ENCODE measurements at regions not wholly inside any gene's neighbourhood (a gene's known extent, or its start where the extent isn't known, plus 50 kb on each side); places are given as distances from the start of the nearest gene placed in this dataset.

- H3K27ac ChIP-seq: no peak overlapping the region
- no peak for TF ChIP-seq ZFX (IDR thresholded peaks at IDR 0.05)
- TF ChIP-seq, protein P1, sequence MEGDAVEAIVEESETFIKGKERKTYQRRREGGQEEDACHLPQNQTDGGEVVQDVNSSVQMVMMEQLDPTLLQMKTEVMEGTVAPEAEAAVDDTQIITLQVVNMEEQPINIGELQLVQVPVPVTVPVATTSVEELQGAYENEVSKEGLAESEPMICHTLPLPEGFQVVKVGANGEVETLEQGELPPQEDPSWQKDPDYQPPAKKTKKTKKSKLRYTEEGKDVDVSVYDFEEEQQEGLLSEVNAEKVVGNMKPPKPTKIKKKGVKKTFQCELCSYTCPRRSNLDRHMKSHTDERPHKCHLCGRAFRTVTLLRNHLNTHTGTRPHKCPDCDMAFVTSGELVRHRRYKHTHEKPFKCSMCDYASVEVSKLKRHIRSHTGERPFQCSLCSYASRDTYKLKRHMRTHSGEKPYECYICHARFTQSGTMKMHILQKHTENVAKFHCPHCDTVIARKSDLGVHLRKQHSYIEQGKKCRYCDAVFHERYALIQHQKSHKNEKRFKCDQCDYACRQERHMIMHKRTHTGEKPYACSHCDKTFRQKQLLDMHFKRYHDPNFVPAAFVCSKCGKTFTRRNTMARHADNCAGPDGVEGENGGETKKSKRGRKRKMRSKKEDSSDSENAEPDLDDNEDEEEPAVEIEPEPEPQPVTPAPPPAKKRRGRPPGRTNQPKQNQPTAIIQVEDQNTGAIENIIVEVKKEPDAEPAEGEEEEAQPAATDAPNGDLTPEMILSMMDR (conservative IDR thresholded peaks at IDR 0.05): no peak
These were observed 211.6 kb upstream of the TAPT1 start for GRCh38 chr4:16437836-16438235.

GRCh38 chr4:16431866-16432265 lies 205.6 kb upstream of the TAPT1 start:
- no peak for TF ChIP-seq ZFX (IDR thresholded peaks at IDR 0.05)
- TF ChIP-seq, protein P1 (conservative IDR thresholded peaks at IDR 0.05): no peak
- H3K27ac ChIP-seq: no peak overlapping the region

- no peak for TF ChIP-seq ZFX (IDR thresholded peaks at IDR 0.05)
- TF ChIP-seq, protein P1 (conservative IDR thresholded peaks at IDR 0.05): no peak
- no peak overlapping the region for H3K27ac ChIP-seq
These were observed 192.5 kb upstream of the TAPT1 start for GRCh38 chr4:16418814-16419213.

DNA sequence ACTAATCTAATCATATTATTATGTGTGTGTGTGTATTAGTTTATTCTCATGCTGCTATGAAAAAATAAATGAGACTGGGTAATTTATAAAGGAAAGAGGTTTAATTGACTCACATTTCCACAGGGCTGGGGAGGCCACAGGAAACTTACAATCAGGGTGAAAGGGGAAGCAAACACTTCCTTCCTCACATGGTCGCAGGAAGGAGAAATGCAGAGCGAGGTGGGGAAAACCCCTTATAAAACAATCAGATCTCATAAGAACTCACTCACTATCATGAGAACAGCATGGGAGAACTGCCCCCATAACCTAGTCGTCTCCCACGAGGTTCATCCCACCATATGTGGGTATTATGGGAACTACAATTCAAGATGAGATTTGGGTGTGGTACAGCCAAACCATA lies 190.9 kb upstream of the TAPT1 start:
- H3K27ac ChIP-seq: no peak overlapping the region
- TF ChIP-seq ZFX (IDR thresholded peaks at IDR 0.05): no peak
- TF ChIP-seq, protein P1 (conservative IDR thresholded peaks at IDR 0.05): no peak

DNA sequence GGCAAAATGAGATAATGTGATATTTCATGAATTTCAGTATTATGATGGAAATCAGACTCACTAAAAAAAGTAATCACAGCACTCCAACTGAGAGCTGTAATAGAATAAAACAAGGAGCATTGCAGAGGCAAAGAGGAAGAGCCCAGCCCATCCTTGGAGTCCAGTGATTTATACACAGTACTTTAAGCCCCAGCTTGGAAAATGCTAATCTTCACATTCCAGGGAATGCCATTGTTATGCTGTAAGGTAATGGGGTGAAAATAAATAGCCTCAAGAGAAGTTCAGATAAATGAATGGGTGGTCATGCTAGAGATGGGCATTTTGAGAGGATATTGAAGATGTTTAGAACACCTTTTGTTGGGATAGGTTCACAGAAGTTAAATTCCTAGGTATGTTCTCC lies 190.3 kb upstream of the TAPT1 start:
- H3K27ac ChIP-seq: no peak overlapping the region
- TF ChIP-seq, protein P1 (conservative IDR thresholded peaks at IDR 0.05): no peak
- TF ChIP-seq ZFX (IDR thresholded peaks at IDR 0.05): no peak

DNA sequence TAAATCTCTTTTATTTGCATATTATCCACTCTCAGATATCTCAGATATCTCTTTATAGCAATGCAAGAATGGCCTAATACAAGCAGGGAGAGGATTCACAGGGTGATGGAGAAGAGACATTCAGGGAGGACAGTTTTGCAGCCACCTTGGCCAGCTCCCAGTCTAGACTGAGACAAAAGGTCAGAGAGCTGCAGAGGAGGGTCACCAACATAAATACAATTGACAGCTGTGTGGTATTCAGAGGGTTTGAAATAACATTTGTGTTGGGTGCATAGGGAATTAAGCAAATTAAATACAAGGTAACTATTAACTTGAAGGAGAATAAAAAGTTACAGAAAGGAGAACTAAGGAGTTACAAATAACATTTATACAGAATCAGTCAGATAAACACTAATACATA lies 189.5 kb upstream of the TAPT1 start:
- TF ChIP-seq ZFX (IDR thresholded peaks at IDR 0.05): no peak
- TF ChIP-seq, protein P1 (conservative IDR thresholded peaks at IDR 0.05): no peak
- no peak overlapping the region for H3K27ac ChIP-seq

GRCh38 chr4:16413814-16414555 lies 187.7 kb upstream of the TAPT1 start:
- no peak overlapping the region for H3K27ac ChIP-seq
- TF ChIP-seq, protein P1 (conservative IDR thresholded peaks at IDR 0.05): no peak
- TF ChIP-seq ZFX (IDR thresholded peaks at IDR 0.05): no peak

All from C4-2B (cell line).